Endothelial cell of umbilical vein (primary cell): ENCODE measurements at regions not wholly inside any gene's neighbourhood (a gene's known extent, or its start where the extent isn't known, plus 50 kb on each side); places are given as distances from the start of the nearest gene placed in this dataset.

Source experiments
- BruUV-seq: library from RNA; stranded (reverse); fragments of 400-500 nt; replicated peaks from 2 replicates; lab custom pipeline; 2021; lab: Mats Ljungman, UMichigan
- CTCF ChIA-PET: fragments of 300-600, 350-600 bp; sonication (Branson Sonifier 250); formaldehyde crosslinking; loops from one replicate; lab custom pipeline; 2021; ENCODE audit warnings: antibody characterized with exemption, inconsistent platforms; lab: Charles Lee
- POLR2A ChIA-PET: fragments of 300-600, 350-600 bp; sonication (Branson Sonifier 250); formaldehyde crosslinking; loops from one replicate; lab custom pipeline; 2021; ENCODE audit warnings: antibody characterized with exemption, inconsistent platforms; lab: Charles Lee
- DNase-seq: peaks from one replicate; pipeline ENCODE4 v3.0.0-alpha.2; 2011; ENCODE audit warnings: low read depth, low spot score
- FAIRE-seq: peaks from 2 replicates; lab custom pipeline; 2011; peaks lifted over from hg19 to GRCh38; lab: Jason Lieb, UNC
- H2AFZ ChIP-seq: 2 replicates; pipeline ENCODE4 v1.6.0; 2012; ENCODE audit warnings: low read depth, low read length, control low read depth, inconsistent platforms
- H3K27ac ChIP-seq: 2 replicates; pipeline ENCODE4 v1.5.1; 2011; ENCODE audit warnings: low read depth, mild to moderate bottlenecking, control low read depth, low read length, moderate library complexity; ENCODE audit not compliant: insufficient read depth
- H3K27me3 ChIP-seq, 2 experiments: 2 replicates each; pipeline versions ENCODE4 v1.6.0 to v1.6.1; 2011; ENCODE audit warnings: low read length in 2 of 2, mixed read lengths in 1 of 2; ENCODE audit not compliant: control insufficient read depth in 2 of 2, insufficient read depth in 2 of 2
- H3K36me3 ChIP-seq, 2 experiments: 2 replicates in 1 of 2; 3 replicates in 1 of 2; pipeline ENCODE4 v1.5.1; 2011; ENCODE audit warnings: low read length in 2 of 2, mild to moderate bottlenecking in 1 of 2, moderate library complexity in 1 of 2; ENCODE audit not compliant: control insufficient read depth in 2 of 2, insufficient read depth in 2 of 2; ENCODE audit errors: extremely low read depth in 1 of 2
- H3K4me1 ChIP-seq: 3 replicates; pipeline ENCODE4 v1.5.1; 2011; ENCODE audit warnings: mild to moderate bottlenecking, low read length; ENCODE audit not compliant: control insufficient read depth, insufficient read depth; ENCODE audit errors: extremely low read depth
- H3K4me2 ChIP-seq: 2 replicates; pipeline ENCODE4 v1.6.1; 2011; ENCODE audit warnings: low read length, control low read depth, mixed read lengths; ENCODE audit not compliant: insufficient read depth
- H3K4me3 ChIP-seq, 3 experiments: fragments of 200-600 bp in 1 of 3; sonication (generic), shearing (Covaris generic) in 1 of 3; replicated peaks in 1 of 3; 2 replicates each; pipeline ENCODE4 v1.5.1; 2011 to 2016; ENCODE audit warnings: control low read depth in 3 of 3, low read length in 3 of 3, mild to moderate bottlenecking in 2 of 3, inconsistent platforms in 1 of 3, low read depth in 1 of 3, moderate library complexity in 1 of 3; ENCODE audit not compliant: insufficient read depth in 1 of 3
- H3K79me2 ChIP-seq: 2 replicates; pipeline ENCODE4 v1.6.0; 2012; ENCODE audit warnings: low read length, inconsistent platforms; ENCODE audit not compliant: control insufficient read depth, insufficient read depth
- H3K9ac ChIP-seq: replicated peaks from 2 replicates; pipeline ENCODE3; 2011; ENCODE audit warnings: low read length, control low read depth; ENCODE audit not compliant: insufficient read depth; ENCODE audit errors: extremely low read depth
- H3K9me1 ChIP-seq: replicated peaks from 3 replicates; pipeline ENCODE4 v1.6.0; 2011; ENCODE audit warnings: mild to moderate bottlenecking, low read length; ENCODE audit not compliant: control insufficient read depth, insufficient read depth; ENCODE audit errors: extremely low read depth
- H3K9me3 ChIP-seq: replicated peaks from 2 replicates; pipeline ENCODE4 v1.5.1; 2012; ENCODE audit warnings: low read length, inconsistent platforms; ENCODE audit not compliant: control insufficient read depth, insufficient read depth
- H4K20me1 ChIP-seq: replicated peaks from 2 replicates; pipeline ENCODE3; 2011; ENCODE audit warnings: mild to moderate bottlenecking, low read length; ENCODE audit not compliant: control insufficient read depth, insufficient read depth; ENCODE audit errors: extremely low read depth
- EZH2 ChIP-seq: IDR thresholded peaks from 2 replicates; pipeline ENCODE4 v1.6.1; 2012; ENCODE audit warnings: borderline replicate concordance, low read depth, mild to moderate bottlenecking, moderate library complexity, low read length, inconsistent platforms; ENCODE audit not compliant: severe bottlenecking
- FOS ChIP-seq: IDR thresholded peaks from 2 replicates; pipeline ENCODE4 v1.6.1; 2011; ENCODE audit warnings: mild to moderate bottlenecking, low read length, moderate library complexity, borderline replicate concordance; ENCODE audit not compliant: insufficient read depth
- GATA2 ChIP-seq: IDR thresholded peaks from 2 replicates; pipeline ENCODE4 v1.7.0; 2011; ENCODE audit warnings: low read depth, mild to moderate bottlenecking, moderate library complexity, mixed read lengths, low read length; ENCODE audit not compliant: insufficient read length, insufficient read depth
- JUN ChIP-seq: IDR thresholded peaks from 2 replicates; pipeline ENCODE4 v1.6.1; 2011; ENCODE audit warnings: borderline replicate concordance, low read depth; ENCODE audit not compliant: insufficient read length, insufficient read depth
- MYC ChIP-seq: IDR thresholded peaks from one replicate; pipeline ENCODE4 v1.6.1; 2011; ENCODE audit warnings: mild to moderate bottlenecking, low read depth, low read length
- POLR2A ChIP-seq: IDR thresholded peaks from 2 replicates; pipeline ENCODE4 v1.6.1; 2012; ENCODE audit warnings: low read depth, mild to moderate bottlenecking, control low read depth, low read length
- dilution Hi-C: fragments of 300-500 bp; cut with MboI; formaldehyde crosslinking; loops from one replicate; pipeline ENCODE4 v1.15.0; 2019; ENCODE audit warnings: low sequenced_read_pairs; ENCODE audit not compliant: extremely low pct_ligation_motif_present
- intact Hi-C: fragments of 100-400 bp; cut with micrococcal nuclease; formaldehyde crosslinking; loops from one replicate; pipeline ENCODE4 v1.10.0; 2022
- TF ChIP-seq, protein P1 (sequence below), 2 donors: IDR thresholded peaks; 1 replicate in 1 of 2; 2 replicates in 1 of 2; pipeline ENCODE4 v1.5.1; 2011; ENCODE audit warnings: low read length in 2 of 2, mild to moderate bottlenecking in 2 of 2, moderate library complexity in 2 of 2, control low read depth in 1 of 2, inconsistent platforms in 1 of 2, low read depth in 1 of 2; ENCODE audit not compliant: insufficient read depth in 1 of 2; ENCODE audit errors: extremely low read depth in 1 of 2
- TF ChIP-seq, protein P2 (sequence below): IDR thresholded peaks from 2 replicates; pipeline ENCODE4 v1.6.1; 2011; ENCODE audit not compliant: insufficient read depth, insufficient read length

DNA sequence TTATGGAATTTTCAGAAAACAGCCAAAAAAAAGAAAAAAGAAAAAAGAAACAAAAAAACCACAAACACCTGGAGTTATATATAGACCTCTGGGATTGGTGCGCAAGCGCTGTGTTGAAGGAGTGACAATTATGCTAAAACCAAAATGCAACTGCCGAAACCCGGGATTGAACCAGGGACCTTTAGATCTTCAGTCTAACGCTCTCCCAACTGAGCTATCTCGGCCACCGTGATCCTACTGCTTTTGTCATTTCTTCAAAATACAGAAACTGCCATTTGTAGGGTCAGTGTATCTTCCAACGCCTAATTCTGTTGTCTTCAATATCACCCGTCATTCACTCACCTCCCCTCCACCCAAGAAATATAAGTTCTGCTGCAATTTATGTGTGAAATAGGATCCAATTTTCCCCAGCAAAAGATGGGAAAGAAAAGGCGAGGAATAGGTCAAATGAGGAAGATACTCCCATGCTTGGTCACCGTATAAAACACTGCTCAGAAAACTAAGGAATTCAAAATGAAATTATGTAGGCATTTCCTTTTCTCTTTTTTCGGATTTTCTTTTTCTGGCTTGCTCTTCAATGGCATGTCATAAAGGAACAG, 116.0 kb downstream of the TRIM27 start:
- peak overlapping the region; percentile 63 for H3K4me2 ChIP-seq
- peak; percentile 53 for DNase-seq
- dilution Hi-C loops (no loop called here), intact Hi-C loops (loop anchor here (2.0 kb wide), 1 partner anchor 31 kb away; no protein-coding TSS in a partner anchor)
- H3K9ac ChIP-seq: no peak overlapping the region
- CTCF ChIA-PET: no interaction called here
- no peaks in the 10 kb centered on the region for H3K9me3 ChIP-seq
- peaks cover 4% of the 10 kb centered on the region for H3K4me1 ChIP-seq
- no peak for TF ChIP-seq MYC
- TF ChIP-seq POLR2A: no peak
- no peak for TF ChIP-seq FOS
- no peak for TF ChIP-seq GATA2
- no peak for TF ChIP-seq JUN
- TF ChIP-seq EZH2: no peak
- TF ChIP-seq, protein P1, sequence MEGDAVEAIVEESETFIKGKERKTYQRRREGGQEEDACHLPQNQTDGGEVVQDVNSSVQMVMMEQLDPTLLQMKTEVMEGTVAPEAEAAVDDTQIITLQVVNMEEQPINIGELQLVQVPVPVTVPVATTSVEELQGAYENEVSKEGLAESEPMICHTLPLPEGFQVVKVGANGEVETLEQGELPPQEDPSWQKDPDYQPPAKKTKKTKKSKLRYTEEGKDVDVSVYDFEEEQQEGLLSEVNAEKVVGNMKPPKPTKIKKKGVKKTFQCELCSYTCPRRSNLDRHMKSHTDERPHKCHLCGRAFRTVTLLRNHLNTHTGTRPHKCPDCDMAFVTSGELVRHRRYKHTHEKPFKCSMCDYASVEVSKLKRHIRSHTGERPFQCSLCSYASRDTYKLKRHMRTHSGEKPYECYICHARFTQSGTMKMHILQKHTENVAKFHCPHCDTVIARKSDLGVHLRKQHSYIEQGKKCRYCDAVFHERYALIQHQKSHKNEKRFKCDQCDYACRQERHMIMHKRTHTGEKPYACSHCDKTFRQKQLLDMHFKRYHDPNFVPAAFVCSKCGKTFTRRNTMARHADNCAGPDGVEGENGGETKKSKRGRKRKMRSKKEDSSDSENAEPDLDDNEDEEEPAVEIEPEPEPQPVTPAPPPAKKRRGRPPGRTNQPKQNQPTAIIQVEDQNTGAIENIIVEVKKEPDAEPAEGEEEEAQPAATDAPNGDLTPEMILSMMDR (IDR thresholded peaks at IDR 0.05; ENCODE audit: extremely low read depth in 1 of 2, insufficient read depth in 1 of 2, low read depth in 1 of 2, low read length in 2 of 2): no peak
- TF ChIP-seq, protein P2, sequence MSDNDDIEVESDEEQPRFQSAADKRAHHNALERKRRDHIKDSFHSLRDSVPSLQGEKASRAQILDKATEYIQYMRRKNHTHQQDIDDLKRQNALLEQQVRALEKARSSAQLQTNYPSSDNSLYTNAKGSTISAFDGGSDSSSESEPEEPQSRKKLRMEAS: no peak
- FAIRE-seq: peak; percentile 59
- no peak overlapping the region for H2AFZ ChIP-seq
- H3K27ac ChIP-seq: no peak overlapping the region
- no peaks in the 10 kb centered on the region for H3K79me2 ChIP-seq
- no peaks in the 10 kb centered on the region for H3K9me1 ChIP-seq
- POLR2A ChIA-PET: no interaction called here
- H3K36me3 ChIP-seq: no peaks in the 10 kb centered on the region
- no TSS peak for BruUV-seq
- H3K4me3 ChIP-seq: peak overlapping the region in 2 of 3 experiments; percentile 30 to 36
- H4K20me1 ChIP-seq: peaks cover 2% of the 10 kb centered on the region
- H3K27me3 ChIP-seq: peaks cover 39 to 50% of the 10 kb centered on the region in 2 experiments
